CD4-positive, alpha-beta T cell treated with Interleukin-17A for 1 hour (primary cell): ENCODE measurements at regions not wholly inside any gene's neighbourhood (a gene's known extent, or its start where the extent isn't known, plus 50 kb on each side); places are given as distances from the start of the nearest gene placed in this dataset.
"Not testable (repeated sequence)": the region's sequence is repeated elsewhere in the genome, so short reads cannot be mapped to it uniquely, and the experiment has no call there.

Experiments
- DNase-seq: peaks from one replicate; pipeline ENCODE4 v3.0.0-alpha.2; 2020

DNA sequence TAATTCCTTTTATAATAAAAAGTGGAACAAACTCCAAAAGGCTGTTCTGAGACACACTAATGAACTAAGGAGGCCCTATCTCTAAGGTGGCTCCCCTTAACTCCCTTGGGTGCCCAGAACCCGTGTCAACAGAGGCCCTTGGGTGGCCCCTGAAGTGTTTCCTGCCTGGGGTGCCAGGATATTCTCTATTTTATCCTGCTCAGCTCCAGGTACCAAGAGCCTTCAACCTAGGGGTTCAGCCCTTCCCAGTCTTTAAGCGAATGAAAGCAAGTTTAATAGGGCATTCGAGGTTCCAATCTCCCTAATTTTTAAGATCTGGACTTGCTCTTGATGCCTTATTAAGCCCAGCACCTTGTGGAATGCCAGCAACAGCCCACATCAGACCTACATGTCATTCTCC lies 64.4 kb upstream of the MYO3A start:
- DNase-seq = no peak

DNA sequence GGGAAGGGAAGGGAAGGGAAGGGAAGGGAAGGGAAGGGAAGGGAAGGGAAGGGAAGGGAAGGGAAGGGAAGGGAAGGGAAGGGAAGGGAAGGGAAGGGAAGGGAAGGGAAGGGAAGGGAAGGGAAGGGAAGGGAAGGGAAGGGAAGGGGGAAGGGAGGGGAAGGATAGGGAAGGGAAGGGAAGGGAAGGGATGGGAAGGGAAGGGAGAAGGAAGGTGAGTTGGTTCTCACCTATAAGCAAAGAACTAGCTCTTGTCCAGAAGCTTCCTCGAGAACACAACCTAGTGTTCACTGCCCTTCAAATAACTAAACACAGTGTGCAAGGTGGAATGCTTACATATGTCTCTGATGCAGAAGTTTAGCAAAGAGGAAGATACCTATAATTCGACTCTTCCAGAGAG lies 59.6 kb upstream of the MYO3A start:
- DNase-seq = not testable (repeated sequence)

DNA sequence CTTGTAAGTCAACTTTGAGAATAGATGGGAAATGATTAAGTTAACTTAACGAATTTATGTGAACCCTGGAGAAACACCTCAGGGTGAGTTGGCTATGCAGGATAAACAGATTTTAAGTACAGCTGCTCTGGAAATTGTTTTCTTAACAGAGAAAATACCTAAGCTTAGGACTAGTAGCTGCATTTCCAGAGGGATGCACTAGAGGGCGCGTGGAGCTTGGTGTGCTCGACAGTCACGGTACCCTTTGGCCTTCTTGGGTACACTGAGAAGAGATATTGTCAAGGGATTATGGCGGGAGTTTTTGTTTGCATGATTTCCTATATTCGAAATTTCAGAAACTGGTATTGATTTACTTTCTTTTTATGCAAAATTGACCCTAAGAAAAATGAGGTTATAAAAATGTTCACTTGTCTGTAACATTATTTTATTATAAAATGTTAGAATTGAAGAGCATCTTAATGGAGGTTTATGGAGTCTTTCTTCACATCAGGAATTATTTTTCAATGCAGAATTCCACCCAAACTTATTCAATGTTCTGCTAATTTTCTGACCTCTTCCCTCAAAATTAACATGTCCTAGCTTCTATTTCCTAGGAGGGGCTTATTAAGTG lies 58.4 kb upstream of the MYO3A start:
- peak; percentile 56 for DNase-seq

DNA sequence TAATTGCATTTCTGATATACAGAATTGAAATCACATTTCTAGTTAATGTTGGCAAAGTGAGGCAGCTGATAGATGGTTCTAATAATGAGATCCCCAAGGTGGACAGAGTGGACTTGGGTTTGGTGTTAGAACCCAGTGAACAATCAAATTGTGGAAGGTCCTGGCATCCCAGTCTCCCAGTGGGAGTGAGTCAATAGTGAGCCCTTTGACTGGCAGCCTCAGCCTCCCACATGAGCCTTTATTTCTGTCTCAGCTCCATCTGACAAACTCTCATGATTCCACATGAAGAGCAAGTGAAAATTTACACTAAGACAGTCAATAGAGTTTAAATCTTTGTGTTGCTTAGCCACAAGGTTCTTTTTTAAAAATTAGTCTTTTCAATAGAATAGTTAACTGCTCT lies 56.7 kb upstream of the MYO3A start:
- DNase-seq = no peak
